Natural killer cell treated with Interleukin-12 subunit alpha and Interleukin-12 subunit beta and Interleukin-15 and Interleukin-18, amount 100 ng/mL, for 72 hours (primary cell): ENCODE measurements at regions not wholly inside any gene's neighbourhood (a gene's known extent, or its start where the extent isn't known, plus 50 kb on each side); places are given as distances from the start of the nearest gene placed in this dataset.
A peak's percentile ranks its signal among the peaks of the same experiment; 100 is the strongest.

ENCODE experiments used
- ATAC-seq, 2 donors: fragments of 150-1000 bp; cut with Tn5 transposase in 1 of 2; sonication (Bioruptor Pico), chemical (Tn5 transposase) in 1 of 2; 2 replicates each; pipeline ENCODE4 v1.10.0; 2021
- DNase-seq: peaks from one replicate; pipeline ENCODE4 v3.0.0; 2022; ENCODE audit warnings: low spot score
- H3K27ac Mint-ChIP-seq, 2 donors: 1 replicate in 1 of 2; 2 replicates in 1 of 2; pipeline ENCODE4 v1.8.0; 2022; ENCODE audit warnings: mixed read lengths in 2 of 2, mild to moderate bottlenecking in 1 of 2, moderate library complexity in 1 of 2
- H3K27me3 Mint-ChIP-seq, 2 donors: 1 replicate in 1 of 2; 2 replicates in 1 of 2; pipeline ENCODE4 v1.8.0; 2022; ENCODE audit warnings: mixed read lengths in 2 of 2
- H3K36me3 Mint-ChIP-seq: one replicate; pipeline ENCODE4 v1.8.0; 2022; ENCODE audit warnings: mixed read lengths
- H3K4me1 Mint-ChIP-seq, 2 donors: 1 replicate in 1 of 2; 2 replicates in 1 of 2; pipeline ENCODE4 v1.8.0; 2022; ENCODE audit warnings: low read depth in 2 of 2, mixed read lengths in 2 of 2, mild to moderate bottlenecking in 1 of 2
- H3K4me3 Mint-ChIP-seq: one replicate; pipeline ENCODE4 v1.8.0; 2022; ENCODE audit warnings: mixed read lengths
- H3K9me3 Mint-ChIP-seq: 2 replicates; pipeline ENCODE4 v1.8.0; 2022; ENCODE audit warnings: mixed read lengths

DNA sequence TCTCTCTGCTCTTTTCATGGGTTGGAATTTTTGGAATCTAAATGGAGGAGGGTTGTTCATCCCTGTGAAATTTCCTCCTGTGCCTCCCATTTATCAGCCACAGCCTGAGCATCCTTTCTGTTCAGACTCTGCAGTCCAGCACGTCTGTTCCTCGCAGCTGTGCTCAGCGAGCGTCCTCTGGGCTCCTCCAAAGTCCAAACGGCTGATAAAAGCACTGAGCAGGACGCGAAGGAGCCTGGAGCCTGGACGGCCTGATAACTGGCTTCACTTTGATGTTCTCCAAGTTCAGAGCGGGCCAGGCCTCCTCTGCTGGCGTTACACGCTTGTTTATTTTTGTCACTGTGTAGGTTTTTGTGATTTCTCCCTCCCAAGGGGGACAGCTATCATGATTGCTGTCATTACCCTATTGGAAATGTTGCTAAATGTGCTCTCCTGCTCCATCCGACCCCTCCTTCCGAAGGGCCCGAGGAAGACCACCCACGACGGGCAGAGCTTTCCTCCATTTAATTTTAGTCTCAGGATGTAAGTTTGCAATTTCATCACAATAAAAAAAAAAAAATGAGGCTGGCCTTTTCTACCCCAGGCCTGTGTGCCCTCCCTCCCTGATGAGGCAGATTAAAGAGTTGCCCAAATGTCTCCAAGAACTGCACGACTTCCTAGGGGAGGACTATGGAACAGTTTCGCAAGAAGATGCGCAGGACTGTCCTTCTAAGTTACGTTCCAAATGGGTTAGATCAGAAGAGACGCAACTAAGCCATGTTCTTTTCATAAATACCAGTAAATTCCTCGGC, 290.5 kb upstream of the FOXF1 start:
- Mint-ChIP-seq H3K9me3 (no peaks in the 10 kb centered on the region), H3K36me3 (no peaks in the 10 kb centered on the region), H3K4me3 (no peak overlapping the region), H3K27me3 (peaks cover 21 to 41% of the 10 kb centered on the region in 2 donors), H3K27ac (no peak overlapping the region), H3K4me1 (no peaks in the 10 kb centered on the region)
- DNase-seq (peak; percentile 16), ATAC-seq (no peak)

DNA sequence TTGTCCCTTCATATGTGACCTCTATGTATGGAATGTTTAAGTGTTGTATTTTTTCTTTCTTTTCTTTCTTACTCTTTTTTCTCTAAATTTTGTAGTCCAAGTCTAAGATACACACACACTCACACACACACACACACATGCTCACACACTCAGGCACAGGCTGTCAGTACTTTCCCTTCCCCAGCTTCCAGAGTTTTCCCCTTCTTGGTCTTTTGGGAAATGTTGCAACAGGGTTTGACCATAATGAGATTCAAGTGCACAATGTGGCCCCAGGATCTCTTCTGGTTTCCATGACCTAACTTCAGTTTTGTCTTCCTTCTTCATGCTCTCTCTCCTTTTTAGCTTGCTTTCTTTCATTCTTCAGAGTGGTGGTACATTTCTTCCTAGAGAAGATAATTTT, 289.8 kb upstream of the FOXF1 start:
- Mint-ChIP-seq H3K9me3 (no peaks in the 10 kb centered on the region), H3K4me3 (no peak overlapping the region), H3K36me3 (no peaks in the 10 kb centered on the region), H3K27ac (no peak overlapping the region), H3K27me3 (peaks cover 17 to 35% of the 10 kb centered on the region in 2 donors), H3K4me1 (no peaks in the 10 kb centered on the region)
- ATAC-seq (no peak), DNase-seq (no peak)

DNA sequence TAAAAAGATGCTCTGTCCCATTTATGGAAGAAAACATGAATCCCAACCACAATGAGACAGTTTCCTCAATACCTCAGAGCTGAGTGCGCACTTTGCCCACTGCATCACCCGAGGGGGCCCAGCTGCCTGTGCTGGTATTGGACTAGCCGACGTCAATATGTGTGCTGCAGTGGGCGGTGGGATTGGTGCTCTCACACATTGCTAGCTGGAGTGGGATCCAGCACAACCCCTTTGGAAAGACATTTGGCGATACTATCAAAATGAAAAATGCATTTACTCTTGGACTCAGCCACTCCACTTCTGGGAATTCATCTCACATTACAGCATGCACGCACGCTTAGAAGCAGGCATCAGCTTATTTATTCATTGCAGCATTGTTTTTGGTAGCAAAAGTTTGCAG, 289.2 kb upstream of the FOXF1 start:
- H3K27me3 Mint-ChIP-seq, result peaks cover 17 to 35% of the 10 kb centered on the region in 2 donors
- H3K4me1 Mint-ChIP-seq, result no peaks in the 10 kb centered on the region
- no peaks in the 10 kb centered on the region for H3K36me3 Mint-ChIP-seq
- H3K27ac Mint-ChIP-seq, result no peak overlapping the region
- no peak for ATAC-seq
- no peaks in the 10 kb centered on the region for H3K9me3 Mint-ChIP-seq
- DNase-seq, result peak; percentile 37
- H3K4me3 Mint-ChIP-seq, result no peak overlapping the region

DNA sequence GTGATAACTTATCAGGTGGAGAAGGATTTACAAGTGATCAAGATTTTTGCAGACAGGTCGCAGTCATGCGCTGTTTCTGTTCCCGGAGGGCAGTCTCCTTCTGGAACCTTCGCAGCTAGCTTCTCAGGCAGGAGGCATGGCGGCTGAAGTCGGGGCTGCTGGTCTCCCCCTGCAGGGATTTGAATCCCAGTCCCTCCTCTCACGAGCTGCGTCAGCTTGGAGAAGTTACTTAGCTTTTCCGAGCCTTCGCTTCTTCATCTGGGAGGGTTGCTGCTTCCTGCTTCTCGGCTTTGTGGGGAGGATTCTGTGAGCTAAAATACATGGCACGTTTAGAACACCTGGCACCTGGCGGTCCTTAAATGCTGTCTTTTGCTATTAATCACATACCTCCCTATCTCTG, 287.8 kb upstream of the FOXF1 start:
- ATAC-seq (no peak), DNase-seq (peak; percentile 28)
- no peaks in the 10 kb centered on the region for H3K4me1 Mint-ChIP-seq
- peaks cover 17 to 38% of the 10 kb centered on the region in 2 donors for H3K27me3 Mint-ChIP-seq
- no peaks in the 10 kb centered on the region for H3K36me3 Mint-ChIP-seq
- H3K9me3 Mint-ChIP-seq, result no peaks in the 10 kb centered on the region
- no peak overlapping the region for H3K27ac Mint-ChIP-seq
- H3K4me3 Mint-ChIP-seq, result no peak overlapping the region

DNA sequence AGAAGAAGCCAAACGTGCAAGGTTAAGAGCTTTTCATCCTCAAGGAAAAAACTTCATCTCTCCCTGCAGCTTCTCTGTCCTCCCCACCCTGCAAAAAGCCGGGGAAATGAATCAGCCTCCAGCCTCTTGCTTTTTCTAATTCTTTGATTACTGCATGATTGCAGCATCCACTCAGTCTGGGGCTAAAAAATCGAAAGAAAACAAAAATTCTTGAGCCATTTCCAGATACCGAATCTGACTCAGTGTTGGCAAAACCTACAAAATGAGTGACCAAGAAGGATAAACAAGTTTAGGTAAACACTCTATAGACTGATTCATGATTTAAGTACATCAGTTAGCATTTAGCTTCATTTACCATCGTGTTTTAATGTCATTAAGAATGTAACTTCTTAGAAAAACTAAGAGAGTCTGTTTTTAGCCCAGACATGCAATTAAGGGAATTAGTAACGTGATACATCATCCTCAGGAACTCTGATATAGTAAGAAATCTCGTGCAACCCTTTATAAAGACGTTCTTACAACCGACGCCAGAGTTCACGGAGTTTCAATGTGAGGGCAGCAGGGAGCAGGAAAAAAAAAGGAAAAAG, 287.3 kb upstream of the FOXF1 start:
- H3K4me1 Mint-ChIP-seq, result no peaks in the 10 kb centered on the region

DNA sequence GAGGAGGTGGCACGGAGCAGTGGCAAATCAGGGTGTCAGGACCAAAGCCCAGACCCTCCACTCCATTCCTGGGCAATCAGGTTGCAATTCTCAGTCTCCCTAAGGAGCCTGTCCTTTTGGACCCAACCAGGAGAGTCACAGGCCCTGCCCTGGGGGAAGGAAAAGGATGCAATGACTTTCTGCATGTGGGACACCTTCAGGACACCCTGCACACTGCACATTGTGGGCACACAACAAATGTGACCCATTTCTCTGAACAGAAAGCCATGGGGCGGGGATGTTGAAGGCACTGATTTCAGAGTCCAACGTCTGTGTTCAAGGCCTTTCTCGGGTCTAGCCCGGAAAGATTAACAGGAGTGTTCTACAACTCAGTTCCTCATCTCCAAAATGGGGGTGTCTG, 286.2 kb upstream of the FOXF1 start:
- no peak for ATAC-seq
- no peaks in the 10 kb centered on the region for H3K36me3 Mint-ChIP-seq

More for the DNA sequence above, 287.3 kb upstream of the FOXF1 start:
- ATAC-seq (no peak), DNase-seq (peak; percentile 20)
- Mint-ChIP-seq H3K36me3 (no peaks in the 10 kb centered on the region), H3K9me3 (no peaks in the 10 kb centered on the region), H3K4me3 (no peak overlapping the region), H3K27me3 (peaks cover 20 to 43% of the 10 kb centered on the region in 2 donors), H3K27ac (no peak overlapping the region)

DNA sequence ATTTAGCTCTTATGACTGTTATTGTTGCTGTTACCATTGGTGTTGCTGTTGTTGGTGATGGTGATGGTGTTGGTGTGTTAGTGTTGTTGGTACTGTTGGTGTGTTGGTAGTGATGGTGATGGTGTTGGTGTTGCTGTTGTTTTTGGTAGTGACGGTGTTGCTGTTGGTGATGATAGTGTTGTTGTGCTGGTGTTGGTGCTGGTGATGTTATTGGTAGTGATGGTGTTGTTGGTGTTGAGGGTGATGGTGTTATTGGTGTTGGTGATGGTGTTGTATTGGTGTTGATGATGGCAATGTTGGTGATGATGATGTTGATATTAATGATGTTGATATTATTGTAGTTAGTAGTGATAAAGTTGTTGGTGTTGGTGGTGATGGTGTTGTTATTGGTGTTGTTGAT, 285.7 kb upstream of the FOXF1 start:
- ATAC-seq (no peak), DNase-seq (no peak)
- Mint-ChIP-seq H3K4me1 (no peaks in the 10 kb centered on the region), H3K4me3 (no peak overlapping the region), H3K9me3 (no peaks in the 10 kb centered on the region), H3K36me3 (no peaks in the 10 kb centered on the region), H3K27ac (no peak overlapping the region), H3K27me3 (peaks cover 20 to 48% of the 10 kb centered on the region in 2 donors)

More for the DNA sequence above, 286.2 kb upstream of the FOXF1 start:
- H3K9me3 Mint-ChIP-seq, result no peaks in the 10 kb centered on the region
- no peak for DNase-seq
- no peak overlapping the region for H3K4me3 Mint-ChIP-seq
- peaks cover 20 to 48% of the 10 kb centered on the region in 2 donors for H3K27me3 Mint-ChIP-seq
- no peaks in the 10 kb centered on the region for H3K4me1 Mint-ChIP-seq
- H3K27ac Mint-ChIP-seq, result no peak overlapping the region

DNA sequence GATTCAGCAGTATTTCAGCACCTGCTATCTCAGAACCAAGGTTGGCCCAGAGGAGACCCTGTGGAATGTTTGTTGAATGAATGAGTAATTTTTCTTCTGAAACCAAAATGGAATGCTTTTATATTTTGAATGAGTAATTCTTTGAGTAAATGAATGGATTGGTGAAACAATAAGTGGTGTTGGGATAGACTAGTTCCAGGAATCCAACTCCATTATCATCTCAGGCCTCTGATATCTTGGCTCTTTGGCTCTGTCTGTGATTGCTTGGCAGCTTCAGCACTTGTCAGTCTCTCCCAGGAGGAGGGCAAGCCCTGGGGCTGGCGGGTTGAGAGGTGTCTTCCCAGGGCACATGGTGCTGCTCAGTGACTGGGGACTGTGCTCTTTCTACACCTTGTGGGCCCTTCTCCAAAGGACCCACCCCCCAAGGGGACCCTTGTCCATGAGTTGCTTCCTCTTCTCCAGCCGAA, 284.4 kb upstream of the FOXF1 start:
- Mint-ChIP-seq H3K36me3 (no peaks in the 10 kb centered on the region), H3K9me3 (no peaks in the 10 kb centered on the region), H3K4me3 (no peak overlapping the region), H3K27ac (no peak overlapping the region), H3K4me1 (no peaks in the 10 kb centered on the region), H3K27me3 (peaks cover 12 to 35% of the 10 kb centered on the region in 2 donors)
- no peak for ATAC-seq
- no peak for DNase-seq

DNA sequence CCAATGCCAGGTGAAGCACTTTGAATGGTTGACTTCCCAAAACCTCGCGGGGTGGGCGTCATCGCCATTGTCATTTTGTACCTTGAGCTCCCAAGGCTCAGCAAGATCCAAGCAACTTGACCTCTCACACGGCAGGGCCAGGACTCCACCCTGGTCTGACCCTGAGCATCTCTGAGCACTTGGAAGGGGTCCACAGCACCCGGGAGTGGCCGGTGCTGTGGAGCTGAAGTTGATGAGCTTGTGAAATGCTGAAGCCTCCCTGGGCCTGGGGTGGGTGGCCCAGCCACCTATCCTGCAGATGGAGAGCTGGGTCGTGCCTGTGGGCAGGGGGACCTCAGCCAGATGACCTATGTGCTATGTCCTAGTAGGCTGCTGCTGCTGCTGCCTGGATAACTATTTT, 283.3 kb upstream of the FOXF1 start:
- H3K4me1 Mint-ChIP-seq, result no peaks in the 10 kb centered on the region
- no peak overlapping the region for H3K4me3 Mint-ChIP-seq
- H3K27ac Mint-ChIP-seq, result no peak overlapping the region
- H3K27me3 Mint-ChIP-seq, result peaks cover 10 to 27% of the 10 kb centered on the region in 2 donors
- H3K9me3 Mint-ChIP-seq, result no peaks in the 10 kb centered on the region
- DNase-seq (no peak), ATAC-seq (no peak)
- no peaks in the 10 kb centered on the region for H3K36me3 Mint-ChIP-seq

DNA sequence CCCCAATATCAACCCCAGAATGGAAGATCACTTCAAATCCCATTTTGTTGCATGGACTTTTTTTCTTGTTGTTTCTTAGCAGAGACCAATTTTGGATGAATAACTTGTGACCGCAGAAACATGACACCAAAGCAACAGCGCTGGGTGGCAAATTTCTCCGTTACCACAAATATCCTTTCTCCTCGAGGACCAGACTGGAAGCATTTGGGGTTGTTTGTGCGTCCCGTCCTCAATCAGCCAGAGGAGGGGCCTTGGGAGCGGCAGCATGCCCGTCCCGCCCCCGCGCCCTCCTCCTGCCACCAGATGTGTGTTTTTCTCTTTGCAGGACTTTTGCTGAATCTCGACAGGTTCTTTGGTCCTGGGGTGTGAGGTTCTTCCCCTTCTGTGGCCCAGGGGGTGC, 282.5 kb upstream of the FOXF1 start:
- Mint-ChIP-seq H3K27me3 (peaks cover 7 to 22% of the 10 kb centered on the region in 2 donors), H3K27ac (no peak overlapping the region), H3K9me3 (no peaks in the 10 kb centered on the region), H3K36me3 (no peaks in the 10 kb centered on the region), H3K4me1 (peaks cover 0 to under 1% of the 10 kb centered on the region in 2 donors), H3K4me3 (no peak overlapping the region)
- DNase-seq, result no peak
- no peak for ATAC-seq

DNA sequence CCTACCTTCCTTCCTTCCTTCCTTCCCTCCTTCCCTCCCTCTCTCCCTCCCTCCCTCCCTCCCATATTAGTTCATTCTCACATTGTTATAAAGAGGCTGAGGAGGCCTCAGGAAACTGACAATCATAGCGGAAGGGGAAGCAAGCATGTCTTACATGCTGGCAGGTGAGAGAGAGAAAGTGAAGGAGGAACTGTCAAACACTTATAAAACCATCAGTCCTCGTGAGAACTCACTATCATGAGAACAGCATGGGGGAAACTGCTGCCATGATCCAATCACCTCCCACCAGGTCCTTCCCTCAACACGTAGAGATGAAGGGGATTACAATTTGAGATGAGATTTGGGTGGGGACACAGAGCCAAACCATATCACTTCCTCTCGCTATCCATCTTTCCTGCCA, 281.6 kb upstream of the FOXF1 start:
- Mint-ChIP-seq H3K4me3 (no peak overlapping the region), H3K4me1 (peaks cover 0 to 2% of the 10 kb centered on the region in 2 donors), H3K9me3 (no peaks in the 10 kb centered on the region), H3K27ac (no peak overlapping the region), H3K27me3 (peaks cover 8 to 15% of the 10 kb centered on the region in 2 donors), H3K36me3 (no peaks in the 10 kb centered on the region)
- ATAC-seq, result no peak
- DNase-seq, result peak; percentile 15

DNA sequence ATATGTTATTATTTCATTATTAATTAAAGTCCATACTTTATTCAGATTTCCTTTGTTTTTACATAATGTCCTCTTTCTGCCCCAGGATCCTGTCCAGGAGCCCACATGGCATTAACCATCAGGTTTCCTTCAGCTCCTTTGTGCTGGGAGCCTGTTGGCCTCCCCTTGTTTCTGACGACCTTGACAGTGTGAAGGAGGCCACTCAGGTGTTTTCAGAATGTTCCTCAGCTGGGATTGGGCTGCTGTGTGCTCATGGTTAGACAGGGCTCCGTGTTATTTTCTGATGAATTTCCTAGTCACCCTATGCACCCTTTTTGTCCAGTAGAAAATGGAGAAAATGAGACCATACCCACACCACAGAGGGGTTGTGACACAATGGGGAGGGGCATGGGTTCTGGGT, 281.0 kb upstream of the FOXF1 start:
- Mint-ChIP-seq H3K4me3 (no peak overlapping the region), H3K4me1 (peaks cover 0 to 2% of the 10 kb centered on the region in 2 donors), H3K27me3 (peaks cover 8 to 15% of the 10 kb centered on the region in 2 donors), H3K27ac (no peak overlapping the region), H3K9me3 (no peaks in the 10 kb centered on the region), H3K36me3 (no peaks in the 10 kb centered on the region)
- ATAC-seq (no peak), DNase-seq (peak; percentile 49)

DNA sequence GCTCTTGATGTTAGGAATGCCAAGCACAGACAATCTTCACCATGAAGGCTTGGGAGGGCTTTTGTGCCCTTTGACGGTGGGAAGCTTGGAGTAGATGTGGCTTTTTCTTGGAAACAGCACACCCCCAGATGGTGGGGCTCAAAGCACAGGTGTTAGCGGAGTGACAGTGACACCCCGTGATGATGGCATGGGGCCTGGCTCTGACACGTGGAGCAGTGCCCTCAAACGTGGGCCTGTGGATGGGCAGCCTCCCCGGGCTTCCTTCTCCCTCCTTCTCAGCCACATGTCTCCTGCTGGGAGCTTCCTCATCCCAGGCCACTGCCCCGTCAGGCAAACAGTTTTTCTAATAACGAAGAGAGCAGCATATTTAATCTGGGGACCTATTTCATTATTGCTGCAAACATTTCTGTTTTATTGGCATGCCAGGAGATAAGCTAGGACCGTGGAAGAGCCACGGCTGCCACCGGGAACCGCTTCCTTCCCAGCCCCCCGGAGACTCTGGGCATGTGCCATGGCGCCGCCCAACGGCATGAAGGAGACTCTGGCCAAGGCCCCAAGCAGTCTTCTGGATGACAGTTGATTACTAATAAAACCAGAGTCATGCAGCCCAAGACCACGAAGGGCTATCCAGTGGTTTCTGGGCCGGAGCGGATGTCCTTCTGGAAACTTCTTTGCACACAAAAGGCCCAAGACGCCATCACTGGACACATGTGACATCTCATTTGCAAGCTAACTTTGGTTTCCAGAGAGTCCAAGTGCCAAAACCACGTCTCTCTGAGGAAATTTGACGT, 280.3 kb upstream of the FOXF1 start:
- no peak overlapping the region for H3K4me3 Mint-ChIP-seq
- H3K4me1 Mint-ChIP-seq, result peaks cover 0 to 2% of the 10 kb centered on the region in 2 donors
- ATAC-seq (no peak), DNase-seq (peak; percentile 10)
- no peaks in the 10 kb centered on the region for H3K36me3 Mint-ChIP-seq
- H3K9me3 Mint-ChIP-seq, result no peaks in the 10 kb centered on the region
- H3K27ac Mint-ChIP-seq, result no peak overlapping the region
- H3K27me3 Mint-ChIP-seq, result peaks cover 8 to 15% of the 10 kb centered on the region in 2 donors
